Superior temporal gyrus (tissue), 1 donor: ENCODE measurements at regions not wholly inside any gene's neighbourhood (a gene's known extent, or its start where the extent isn't known, plus 50 kb on each side); places are given as distances from the start of the nearest gene placed in this dataset.
"Not testable (repeated sequence)": the region's sequence is repeated elsewhere in the genome, so short reads cannot be mapped to it uniquely, and the experiment has no call there.

ENCODE experiments used
- DNase-seq: peaks from one replicate; pipeline ENCODE4 v3.0.0-alpha.2; 2016; ENCODE audit errors: extremely low spot score

GRCh38 chr1:201724039-201724765, 104.8 kb upstream of the IPO9 start:
- DNase-seq, result no peak

DNA sequence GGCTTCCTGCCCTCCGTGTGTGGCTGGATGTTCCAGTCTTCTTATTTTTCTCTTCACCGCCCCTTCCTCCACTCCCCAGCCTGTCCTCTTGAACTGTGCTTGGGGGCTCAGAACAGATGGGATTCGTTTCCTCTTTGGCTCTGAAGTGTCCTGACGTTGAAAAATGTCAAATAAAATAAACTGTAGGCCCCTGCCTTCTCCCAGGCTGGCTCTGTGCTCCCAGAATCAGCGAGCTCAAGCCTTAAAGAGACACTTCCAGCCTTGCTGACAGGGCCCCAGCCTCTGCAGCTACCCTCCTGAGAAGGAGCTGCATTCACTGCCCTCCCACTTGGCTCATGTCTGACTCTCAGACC, 104.2 kb upstream of the IPO9 start:
- no peak for DNase-seq

DNA sequence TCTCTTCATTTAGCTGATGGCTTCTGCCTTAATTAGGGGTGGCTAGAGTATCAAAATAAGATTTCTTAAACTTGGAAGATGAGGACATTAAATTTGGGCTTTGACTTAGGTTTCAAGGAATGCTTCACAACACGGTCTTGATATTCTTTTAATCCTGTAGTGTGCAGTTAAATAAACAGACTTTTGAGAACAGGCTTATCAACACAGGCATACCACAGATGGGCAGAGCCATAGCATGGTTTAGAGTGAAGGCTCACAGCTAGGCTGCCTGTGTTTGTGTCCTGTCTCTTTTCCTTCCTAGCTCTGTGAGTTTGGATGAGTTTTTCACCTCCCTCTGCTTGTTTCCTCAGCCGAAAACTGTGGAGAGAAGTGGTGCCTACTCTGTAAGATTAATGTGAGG, 102.3 kb upstream of the IPO9 start:
- no peak for DNase-seq

DNA sequence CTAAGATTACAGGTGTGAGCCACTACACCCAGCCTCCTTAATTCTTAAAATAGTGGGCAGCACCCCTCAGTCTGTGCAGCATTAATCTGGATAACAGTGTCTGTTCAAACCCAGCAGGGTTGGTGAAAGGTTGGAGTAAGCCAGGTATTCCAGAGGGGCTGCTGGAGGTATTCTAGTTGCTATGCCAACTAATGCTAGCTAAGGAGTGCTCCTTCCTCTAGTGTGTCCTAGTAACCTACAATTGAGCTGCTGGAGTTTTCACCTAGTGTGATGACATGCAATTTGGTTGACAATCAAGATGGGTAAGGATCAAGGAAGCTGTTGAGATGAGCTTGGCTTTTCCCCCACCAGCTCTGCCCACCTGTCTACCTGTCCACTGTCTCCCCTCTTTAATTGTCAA, 100.2 kb upstream of the IPO9 start:
- DNase-seq, result no peak

- DNase-seq, result no peak
These were observed 98.9 kb upstream of the IPO9 start for GRCh38 chr1:201729973-201730608.

DNA sequence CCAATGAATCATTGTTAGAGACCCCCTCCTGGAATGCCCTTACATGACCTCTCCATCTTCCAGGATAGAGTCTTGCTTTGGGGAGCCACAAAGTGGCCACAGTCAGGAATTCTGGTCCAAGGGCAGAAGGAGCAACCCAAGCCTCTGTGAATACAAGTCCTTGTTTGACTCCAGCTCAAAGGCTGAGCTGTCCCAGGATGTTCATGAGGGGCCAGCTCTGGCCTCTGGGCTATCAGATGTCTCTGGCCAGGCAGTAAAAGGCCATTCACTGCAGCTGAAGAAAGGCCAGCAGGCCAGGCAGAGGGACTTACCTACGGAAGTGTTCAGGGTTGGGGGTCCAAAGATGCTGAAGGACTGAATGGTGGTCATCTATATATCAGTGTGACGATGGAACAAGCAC, 98.3 kb upstream of the IPO9 start:
- DNase-seq, result peak; percentile 84

DNA sequence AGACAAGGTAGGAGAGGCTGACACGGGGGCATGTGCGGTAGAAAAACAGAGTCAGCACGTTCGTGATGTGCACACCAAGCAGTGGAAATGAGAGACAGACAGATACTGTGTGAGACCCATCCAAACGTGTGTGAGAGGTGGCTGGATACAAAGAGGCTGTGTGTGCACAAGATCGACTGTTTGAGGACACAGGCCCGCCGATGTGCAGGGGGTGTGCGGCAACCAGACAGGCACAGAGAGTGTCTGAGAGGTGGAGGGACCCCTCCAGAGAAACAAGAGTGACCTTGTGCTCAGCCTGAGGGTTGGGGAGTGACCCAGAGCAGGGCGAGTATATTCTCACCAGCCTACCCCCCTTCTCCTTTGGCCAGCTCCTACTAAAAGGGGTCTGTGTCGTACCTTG, 97.8 kb upstream of the IPO9 start:
- DNase-seq, result peak; percentile 71

DNA sequence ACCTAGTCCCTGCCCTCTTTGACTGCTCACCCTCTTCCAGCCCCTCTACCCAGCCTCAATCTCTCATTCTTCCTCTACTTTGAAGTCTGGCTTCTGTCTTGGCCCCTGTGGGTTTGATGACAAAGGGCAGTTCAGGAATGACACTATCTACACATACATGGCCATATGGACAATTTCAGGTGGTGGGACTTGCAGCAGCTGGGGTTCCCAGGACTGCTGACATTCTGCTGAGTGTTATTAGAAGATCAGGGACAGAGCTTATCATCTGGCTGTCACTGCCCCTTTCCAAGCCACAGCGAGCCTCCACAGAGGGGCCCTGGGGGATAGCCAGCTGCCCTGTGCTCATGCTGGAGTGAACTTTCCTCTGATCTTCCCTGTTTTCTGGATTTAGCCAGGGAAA, 97.4 kb upstream of the IPO9 start:
- peak; percentile 29 for DNase-seq

DNA sequence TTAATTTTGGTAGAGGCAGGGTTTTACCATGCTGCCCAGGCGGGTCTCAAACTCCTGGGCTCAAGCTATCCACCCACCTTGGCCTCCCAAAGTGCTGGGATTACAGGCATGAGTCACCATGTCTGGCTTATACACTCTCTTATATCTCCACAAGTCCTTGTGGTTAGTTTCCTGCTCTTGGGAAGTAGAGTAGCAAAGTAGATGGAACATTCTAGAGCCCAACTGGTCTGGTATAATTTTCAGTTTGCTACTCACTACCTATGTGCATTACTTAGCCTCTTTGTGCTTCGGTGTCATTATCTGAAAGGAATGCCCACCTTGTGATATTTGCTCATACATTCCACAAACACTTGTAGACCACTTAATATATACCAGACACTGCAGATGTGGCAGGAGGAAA, 96.6 kb upstream of the IPO9 start:
- no peak for DNase-seq

DNA sequence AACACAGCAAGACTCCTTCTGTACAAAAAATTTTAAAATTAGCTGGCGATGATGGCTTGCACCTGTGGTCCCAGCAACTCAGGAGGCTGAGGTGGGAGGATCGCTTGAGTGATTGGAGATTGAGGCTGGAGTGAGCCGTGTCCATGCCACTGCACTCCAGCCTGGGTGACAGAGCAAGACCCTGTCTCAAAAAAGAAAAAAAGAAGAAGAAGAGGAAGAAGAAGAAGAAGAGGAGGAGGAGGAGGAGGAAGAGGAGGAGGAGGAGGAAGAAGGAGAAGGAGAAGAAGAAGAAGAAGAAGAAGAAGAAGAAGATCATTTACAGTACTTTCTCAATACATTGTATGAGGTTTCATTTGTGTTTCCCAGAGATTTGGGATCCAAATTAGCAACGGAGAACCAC, 94.7 kb upstream of the IPO9 start:
- not testable (repeated sequence) for DNase-seq

DNA sequence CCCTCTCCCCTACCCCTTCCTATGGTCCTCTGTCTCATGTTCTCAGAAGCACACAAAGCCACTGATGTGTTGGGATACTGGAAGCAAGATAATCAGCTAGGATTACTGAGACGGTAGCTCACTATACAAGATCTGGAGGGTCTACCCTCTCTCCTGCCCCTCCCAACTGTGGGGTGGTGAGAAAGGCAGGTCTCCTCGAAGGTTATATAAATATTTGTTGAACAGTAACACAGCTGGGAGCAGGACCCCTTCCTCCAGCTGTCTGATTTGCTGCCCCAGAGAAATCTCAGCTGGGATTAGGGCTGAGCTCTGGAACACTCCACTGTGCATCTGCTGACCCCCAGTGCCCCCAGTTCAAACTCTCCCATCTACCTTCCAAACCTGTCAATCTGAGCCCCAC, 94.2 kb upstream of the IPO9 start:
- DNase-seq, result no peak

DNA sequence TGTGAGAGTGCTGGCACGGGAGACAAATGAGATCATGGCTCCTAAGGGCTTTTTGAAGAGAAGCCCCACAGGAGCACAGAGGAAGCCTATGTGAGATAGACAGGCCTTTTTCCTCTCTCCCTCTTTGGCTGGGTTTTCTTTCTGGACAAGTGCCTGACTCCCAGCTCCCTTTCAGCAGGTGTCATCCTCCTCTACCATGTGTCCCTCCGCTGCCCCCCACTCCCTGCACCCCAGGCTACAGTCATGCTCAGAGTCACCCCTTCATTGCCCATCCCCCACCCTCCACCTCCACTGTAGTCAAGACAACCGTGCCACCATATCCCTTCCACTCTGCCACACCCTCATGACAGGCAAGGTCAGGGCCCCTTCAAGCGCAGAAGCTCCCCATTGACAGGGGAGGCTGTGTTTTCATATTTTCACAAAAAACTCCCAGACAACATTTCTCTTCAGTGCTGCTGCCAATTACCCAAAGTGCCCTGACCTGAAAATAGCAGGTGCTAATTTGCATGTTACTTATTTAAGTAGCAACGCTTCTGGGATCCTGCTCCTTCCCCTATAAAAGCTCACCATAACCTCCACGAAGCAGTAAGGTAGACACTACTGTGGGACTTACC, 92.1 kb upstream of the IPO9 start:
- DNase-seq, result peak; percentile 29

GRCh38 chr1:201737352-201738060, 91.5 kb upstream of the IPO9 start:
- peak; percentile 89 for DNase-seq

DNA sequence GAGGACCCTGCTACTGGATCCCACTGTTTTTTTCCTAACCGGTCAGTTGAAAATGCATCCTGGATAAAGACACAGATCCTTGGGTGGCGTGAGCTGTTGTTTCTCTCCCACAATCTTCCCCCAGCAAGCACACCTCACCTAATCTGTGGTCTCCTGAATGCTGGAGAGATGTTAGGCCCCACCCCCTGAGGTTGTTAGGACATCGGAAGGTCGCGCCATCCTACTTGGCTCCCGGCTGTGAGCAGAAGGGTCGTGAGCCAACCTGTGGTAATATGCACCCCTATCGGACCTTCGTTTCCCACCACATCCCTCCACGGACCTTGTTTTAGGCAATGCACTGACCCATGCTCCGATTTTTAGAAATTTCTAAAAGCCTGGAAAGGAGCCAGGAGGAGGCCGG, 89.9 kb upstream of the IPO9 start:
- DNase-seq, result peak; percentile 26

DNA sequence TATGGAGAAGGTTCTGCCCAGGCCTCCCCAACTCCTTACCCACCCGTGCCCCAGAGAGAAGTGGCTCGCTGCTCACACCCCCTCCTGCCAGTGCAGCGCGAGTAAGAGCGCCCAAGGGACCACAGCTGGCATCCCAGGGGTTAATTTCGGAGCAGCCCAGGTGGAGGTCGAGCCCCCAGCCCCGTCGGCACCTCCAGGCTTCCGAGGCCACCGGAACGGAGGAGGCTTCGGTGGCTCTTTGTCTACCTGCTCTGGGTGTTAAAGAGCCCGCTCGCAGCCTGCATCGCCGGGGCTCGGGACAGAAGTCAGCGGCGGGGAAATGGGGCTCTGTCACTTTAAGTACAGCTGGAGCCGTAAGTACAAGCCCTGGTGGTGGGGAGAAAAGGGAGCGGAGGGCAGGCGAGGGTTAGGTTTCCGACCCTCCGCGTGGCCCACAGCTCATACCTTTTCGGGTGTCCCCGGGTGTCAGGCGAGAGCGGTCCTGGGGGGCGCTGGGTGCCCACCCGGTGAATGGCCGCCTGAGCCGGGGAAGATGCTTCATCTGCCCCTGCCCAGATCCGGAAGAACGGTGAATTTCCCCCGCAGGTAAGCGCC, 89.4 kb upstream of the IPO9 start:
- peak; percentile 76 for DNase-seq

DNA sequence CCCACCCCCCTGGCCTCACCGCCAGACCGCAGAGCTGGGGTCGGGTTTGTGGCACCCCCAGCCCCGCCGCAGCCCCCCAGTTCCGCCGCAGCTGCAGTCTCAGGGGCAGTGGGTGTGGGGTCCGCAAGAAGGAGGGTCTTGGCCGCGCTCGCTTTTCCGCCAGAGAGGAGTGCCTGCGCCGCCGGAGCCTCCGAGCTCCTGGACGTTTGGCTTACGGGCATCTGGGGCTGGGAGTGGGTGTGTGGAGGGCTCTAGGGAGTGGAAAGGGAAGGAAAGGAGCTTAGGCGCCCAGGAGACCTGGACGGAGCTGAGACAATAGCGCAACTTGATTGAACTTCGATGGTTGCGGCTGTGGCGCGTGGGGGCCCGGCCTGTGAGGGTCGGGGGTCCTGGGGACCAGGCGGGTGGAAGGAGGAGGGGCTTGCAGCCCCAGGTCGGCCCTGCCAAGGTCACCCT, 88.8 kb upstream of the IPO9 start:
- no peak for DNase-seq

- DNase-seq, result no peak
These were observed 88.3 kb upstream of the IPO9 start for GRCh38 chr1:201740670-201741111.

DNA sequence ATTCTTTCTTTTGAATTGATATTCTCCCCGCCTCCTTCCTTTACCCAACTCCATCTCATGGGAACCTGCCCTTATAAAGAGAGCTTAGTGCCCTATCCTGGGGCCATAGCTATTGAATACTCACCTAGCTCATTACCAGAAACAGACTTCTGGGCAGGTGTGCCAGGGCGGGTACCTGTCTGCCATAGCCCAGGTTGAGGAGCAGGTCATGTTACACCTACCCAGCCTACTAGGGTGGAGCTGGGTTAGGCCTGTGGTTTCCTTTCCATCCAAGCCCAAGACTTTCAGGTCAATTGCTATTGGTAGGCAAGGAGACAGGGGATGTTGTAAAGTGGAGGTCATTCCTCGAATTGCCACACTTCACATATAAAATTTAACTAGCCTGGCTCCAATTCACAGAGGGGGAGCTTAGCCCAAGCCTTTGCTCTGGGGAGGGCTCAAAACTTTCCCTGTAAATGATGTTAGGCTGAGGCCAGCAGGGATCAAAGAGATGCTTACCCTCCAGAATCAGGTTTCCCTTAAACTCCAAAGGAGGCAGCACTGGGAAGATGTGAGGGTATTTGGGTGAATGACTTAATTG, 87.1 kb upstream of the IPO9 start:
- DNase-seq, result no peak

- no peak for DNase-seq
These were observed 86.5 kb upstream of the IPO9 start for GRCh38 chr1:201742476-201742875.

GRCh38 chr1:201742955-201743805, 85.8 kb upstream of the IPO9 start:
- DNase-seq, result no peak

GRCh38 chr1:201745023-201745422, 83.9 kb upstream of the IPO9 start:
- DNase-seq, result no peak
